Activated CD8-positive, alpha-beta memory T cell treated with anti-CD3 and anti-CD28 coated beads, Interleukin-2, amount 50 U/mL, for 1 hour (primary cell): ENCODE measurements at regions not wholly inside any gene's neighbourhood (a gene's known extent, or its start where the extent isn't known, plus 50 kb on each side); places are given as distances from the start of the nearest gene placed in this dataset.

Experiments used
- DNase-seq: peaks from one replicate; pipeline ENCODE4 v3.0.0-alpha.2; 2020; ENCODE audit errors: extremely low read depth

DNA sequence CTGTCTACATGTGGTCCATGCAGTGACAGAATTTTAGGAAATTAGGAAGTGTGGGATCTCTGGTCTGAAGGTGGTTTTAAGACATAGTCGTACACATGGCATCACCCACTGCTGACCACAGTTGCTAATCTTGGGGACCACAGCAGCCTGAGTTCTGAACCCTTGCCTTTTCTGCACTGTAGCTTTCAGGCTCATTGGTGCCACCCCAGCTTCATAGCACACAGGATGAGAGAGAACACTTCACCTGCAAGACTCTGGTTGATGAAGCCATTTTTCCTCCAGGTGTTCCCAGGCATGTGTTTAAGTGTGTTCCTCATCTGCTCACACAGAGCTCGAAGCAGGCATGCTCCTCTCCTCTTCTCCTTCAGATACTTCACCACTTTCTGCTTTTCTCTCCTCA, 68.2 kb upstream of the S1PR3 start:
- DNase-seq, result no peak

DNA sequence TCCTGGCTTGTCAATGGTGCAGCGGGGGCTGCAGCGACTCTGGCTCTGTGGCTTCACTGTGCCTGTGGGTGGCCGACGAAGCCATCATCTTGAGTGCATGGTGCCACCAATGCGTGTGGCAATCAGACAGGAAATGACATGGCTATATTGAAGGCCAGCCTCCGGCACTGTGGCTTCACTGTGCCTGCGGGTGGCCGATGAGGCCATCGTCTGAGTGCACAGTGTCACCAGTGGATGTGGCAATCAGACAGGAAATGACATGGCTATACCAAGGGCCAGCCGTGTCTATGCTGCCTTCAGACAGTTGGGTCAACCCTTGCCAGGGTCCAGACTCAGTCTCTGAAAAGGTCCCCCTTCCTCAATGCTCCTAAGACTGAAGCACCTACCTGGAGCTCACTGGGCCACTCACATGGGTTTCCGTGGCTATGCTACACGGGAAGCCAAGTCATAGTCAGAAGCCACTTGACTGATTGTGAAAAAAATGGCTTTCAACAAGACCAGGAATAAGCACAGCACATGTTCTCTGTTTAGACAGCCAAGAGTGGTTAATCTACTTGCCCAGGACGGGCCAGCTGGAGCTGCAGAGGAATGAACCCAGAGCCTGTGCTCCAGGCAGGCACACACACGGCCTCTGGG, 67.5 kb upstream of the S1PR3 start:
- no peak for DNase-seq

DNA sequence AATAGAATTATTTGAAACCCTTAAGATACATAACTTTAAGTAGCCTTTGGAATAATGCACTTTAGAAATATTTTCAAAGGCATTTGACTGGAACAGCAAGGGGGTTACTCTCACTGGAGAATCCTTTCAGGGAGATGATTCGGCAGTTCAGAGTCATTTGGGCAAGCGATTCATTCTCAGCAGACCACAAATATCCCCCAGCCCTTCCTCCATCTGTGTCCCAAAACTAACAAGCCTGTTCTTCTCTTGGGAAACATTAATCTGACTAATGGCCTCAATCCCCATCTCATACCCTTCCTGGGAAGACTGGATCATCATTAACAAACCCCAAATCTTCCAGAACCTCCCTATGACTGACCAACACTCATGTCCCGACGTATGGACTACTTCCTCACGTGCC, 65.8 kb upstream of the S1PR3 start:
- no peak for DNase-seq

DNA sequence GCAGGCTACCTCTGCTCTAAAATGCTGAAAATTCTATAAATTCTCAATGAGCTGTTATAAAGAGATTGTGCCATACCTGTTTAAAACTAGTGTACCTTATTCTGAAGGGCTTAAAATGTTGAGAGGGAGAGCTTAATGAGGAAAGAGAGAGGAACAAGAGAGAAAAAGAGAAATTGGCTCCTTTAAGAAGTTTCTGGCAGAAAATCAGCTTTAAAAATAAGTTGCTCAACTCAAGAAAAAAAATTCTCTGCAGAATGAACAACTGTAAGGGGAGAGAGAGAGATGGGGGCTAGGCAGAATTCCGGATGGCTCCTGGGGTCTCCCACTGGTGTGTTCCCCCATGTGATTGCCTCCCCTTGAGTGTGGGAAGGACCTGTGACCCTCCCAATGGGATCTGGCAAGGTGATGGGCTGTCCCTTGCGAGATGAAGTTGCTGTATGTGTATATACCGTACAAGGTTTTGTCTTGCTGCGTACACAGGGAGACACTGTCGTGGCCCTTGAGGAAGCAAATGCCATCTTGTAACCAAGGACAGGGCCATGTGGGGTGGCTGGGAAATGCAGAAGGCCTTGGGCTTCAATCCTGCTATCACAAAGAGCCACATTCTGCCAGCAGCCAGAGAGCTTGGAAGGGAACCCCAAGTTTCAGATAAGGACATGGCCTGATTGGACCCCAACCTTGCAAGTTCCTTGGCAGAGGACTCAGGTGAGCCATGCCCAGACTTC, 64.3 kb upstream of the S1PR3 start:
- no peak for DNase-seq

DNA sequence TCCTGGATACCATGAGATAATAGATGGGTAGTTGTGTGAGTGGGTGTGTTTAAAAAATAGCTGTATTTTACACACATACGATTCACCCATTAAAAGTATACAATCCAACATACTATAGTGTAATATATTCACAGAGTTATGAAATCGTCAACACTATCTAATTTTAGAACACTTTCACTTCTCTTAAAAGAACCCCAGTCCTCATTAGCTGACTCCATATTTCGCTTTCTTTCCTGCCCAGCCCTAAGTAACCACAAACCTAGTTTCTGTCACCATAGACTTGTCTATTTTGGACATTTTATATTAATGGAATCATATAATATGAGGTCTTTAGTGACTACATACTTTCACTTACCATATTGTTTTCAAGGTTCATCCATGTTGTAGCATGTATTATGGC, 63.8 kb upstream of the S1PR3 start:
- no peak for DNase-seq

DNA sequence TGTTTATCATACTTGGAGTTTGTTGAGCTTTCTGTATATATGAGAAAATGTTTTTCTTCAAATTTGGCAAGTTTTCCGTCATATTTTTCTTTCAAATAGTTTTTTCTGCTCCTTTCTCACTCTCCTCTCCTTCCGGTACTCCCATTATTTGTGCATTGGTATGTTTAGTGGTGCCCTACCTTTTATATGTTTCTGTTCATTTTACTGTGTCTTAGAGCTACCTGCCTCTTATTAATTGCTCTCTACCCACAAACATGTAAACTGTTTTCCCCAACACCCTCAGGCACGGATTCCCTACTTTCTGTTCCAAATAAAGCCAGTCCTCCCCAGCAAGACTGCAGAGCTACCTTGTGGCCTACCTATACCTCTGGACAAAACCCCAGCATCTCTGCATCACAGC, 60.6 kb upstream of the S1PR3 start:
- no peak for DNase-seq

DNA sequence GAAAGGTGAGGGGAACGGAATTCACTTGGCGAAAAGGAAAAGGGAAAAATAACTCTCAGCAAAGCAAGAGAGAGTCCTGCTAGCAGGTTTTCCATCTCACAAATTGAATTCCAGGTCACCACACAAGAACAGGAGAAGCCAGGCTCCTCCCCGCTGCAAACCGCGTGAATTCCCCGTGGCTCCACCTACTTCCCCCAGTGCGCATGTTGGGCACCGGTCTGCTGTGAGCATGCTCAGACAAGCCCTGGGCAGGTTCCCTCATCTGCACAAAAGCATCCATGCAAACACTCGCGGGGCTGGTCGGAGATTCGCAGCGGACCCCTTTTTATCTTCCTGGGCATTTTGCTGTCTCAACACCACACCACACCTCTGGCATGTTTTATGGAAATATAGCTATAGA, 58.5 kb upstream of the S1PR3 start:
- no peak for DNase-seq

DNA sequence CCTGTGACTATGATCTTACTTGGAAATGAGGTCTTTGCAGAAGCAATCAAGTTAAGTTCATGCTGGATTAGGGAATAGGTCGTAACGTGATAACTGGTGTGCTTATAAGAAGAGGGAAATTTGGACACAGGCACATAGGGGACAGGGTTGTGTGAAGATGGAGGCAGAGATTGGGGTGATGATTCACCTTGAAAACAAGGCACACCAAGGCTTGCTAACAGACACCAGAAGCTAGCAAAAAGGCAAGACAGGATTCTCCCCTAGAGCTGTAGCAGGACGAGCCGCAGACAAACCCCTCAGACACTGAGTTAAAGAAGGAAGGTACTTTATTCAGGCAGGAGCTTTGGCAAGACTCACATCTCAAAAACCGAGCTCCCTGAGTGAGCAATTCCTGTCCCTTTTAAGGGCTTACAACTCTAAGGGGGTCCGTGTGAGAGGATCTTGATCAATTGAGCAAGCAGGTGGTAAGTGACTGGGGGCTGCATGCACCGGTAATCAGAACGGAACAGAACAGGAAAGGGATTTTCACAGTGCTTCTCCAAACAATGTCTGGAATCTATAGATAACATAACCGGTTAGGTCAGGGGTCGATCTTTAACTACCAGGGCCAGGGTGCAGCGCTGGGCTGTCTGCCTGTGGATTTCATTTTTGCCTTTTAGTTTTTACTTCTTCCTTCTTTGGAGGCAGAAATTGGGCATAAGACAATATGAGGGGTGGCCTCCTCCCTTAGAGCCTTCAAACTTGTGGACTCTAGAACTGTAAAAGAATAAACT, 57.5 kb upstream of the S1PR3 start:
- DNase-seq, result no peak

DNA sequence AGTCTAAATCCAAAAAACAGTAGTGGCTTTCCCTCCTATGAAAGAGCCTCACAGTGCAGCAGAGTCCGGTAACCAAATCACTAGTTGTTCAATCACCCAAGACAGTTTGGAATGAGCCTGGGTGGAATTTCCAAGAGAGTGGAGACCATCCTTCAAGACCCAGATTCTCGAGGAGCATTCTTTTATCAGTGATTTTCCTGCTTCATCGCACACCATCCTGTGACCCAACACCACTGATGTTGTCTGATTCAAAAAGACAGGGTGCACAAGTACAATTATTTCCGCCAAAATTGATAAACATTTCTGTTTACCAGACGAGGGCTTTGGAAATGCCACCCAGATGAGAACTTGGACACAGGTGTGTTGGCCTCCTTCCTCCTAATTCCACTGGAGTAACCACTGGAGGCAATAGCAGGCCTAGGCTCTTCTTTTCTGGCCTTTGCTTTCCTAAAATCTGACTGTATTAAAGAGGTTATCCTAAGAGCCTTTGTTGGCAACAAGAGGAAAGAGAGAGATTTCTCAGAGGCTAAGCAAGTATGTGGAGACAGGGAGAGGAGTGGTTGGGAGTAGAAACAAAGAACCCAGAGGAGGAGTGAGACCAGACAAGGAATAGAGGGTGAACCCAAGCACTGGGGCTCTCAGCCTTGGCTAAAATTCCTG, 56.3 kb upstream of the S1PR3 start:
- no peak for DNase-seq

DNA sequence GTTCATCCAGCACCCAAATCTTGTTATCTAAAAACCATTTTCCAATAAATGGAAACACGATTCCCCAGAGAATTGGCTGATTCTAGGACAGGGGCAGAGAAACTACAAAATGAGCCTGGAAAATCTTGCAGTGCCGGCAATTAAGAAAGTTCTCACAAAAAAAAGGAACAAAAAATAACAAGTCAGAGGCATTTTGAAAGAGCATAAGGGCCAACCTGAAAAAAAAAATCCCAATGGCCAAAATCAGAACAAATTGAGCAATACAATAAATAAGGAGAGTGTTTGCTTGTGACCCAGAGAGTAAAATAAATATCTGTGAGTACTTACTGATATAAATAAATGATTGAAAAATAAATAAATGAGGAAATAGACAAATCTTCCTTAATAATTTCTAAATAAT, 55.1 kb upstream of the S1PR3 start:
- no peak for DNase-seq

DNA sequence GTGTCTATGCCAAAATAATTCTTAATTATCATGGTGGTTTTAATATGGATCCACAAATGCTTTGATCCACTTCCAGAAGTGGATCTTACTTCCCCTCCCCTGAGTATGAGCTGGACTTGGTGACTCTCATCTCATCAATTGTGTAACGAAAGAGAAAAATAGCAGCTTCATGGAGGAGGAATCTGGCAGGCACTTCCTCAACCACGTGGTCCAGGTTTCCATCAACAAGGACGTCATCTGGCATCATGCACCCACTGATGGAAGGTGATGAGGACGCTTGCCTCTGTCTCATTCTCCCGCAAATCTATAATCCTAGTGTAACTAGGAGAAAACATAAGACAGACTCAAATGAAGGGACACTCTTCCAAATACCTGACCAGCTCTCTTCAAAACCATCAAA, 54.6 kb upstream of the S1PR3 start:
- no peak for DNase-seq

DNA sequence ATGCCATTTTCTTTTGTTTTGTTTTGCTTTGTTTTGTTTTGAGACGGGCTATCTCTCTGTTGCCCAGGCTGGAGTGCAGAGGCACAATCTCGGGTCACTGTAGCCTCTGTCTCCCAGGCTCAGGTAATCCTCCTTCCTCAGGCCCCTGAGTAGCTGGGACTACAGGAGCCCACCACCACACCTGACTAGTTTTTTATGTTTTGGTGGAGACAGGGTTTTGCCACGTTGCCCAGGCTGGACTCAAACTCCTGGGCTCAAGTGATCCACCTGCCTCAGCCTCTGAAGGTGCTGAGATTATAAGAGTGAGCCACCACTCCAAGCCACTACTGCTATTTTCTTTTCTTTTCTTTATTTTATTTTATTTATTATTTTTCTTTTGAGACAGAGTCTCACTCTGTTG, 54.0 kb upstream of the S1PR3 start:
- no peak for DNase-seq

DNA sequence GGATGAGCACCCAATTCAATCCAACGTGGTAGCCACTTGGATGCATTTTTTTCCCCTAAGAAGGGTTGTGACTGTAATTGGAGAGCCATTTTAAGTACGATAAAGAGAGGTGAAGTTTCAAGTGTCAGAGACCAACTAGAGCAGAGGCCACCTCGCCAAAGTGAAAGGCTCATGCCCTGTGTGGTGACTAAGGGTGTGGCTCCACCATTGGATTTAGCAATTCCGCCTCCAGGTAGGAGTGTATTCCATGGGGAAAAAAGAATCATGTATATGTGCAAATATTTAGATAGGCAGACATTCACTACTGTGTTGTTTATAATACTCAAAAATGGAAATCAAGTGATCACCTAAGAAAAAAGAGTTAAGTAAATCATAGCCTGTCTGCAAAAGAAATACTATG, 53.1 kb upstream of the S1PR3 start:
- no peak for DNase-seq
